ENCODE measurements at regions not wholly inside any gene's neighbourhood (a gene's known extent, or its start where the extent isn't known, plus 50 kb on each side); places are given as distances from the start of the nearest gene placed in this dataset.

GRCh38 chr11:86193297-86194095 lies 51.1 kb upstream of the EED start:
- Histone ChIP-seq H3K4me3 (ENCODE audit: low read length in 2 of 2) (peak overlapping the region; percentile 40 to 49), H3K27me3 (ENCODE audit: control insufficient read depth in 2 of 2, insufficient read depth in 1 of 2, low read length in 1 of 2) (no peaks in the 10 kb centered on the region), H3K36me3 (ENCODE audit: control insufficient read depth in 2 of 2, insufficient read depth in 2 of 2, low read length in 1 of 2) (no peaks in the 10 kb centered on the region), H3K27ac (ENCODE audit: low read depth in 1 of 2, low read length in 1 of 2) (no peak overlapping the region), H3K4me1 (ENCODE audit: control insufficient read depth in 2 of 2, insufficient read depth in 2 of 2, low read length in 2 of 2) (peaks cover 0 to 3% of the 10 kb centered on the region in 2 donors), H3K9me3 (ENCODE audit: control insufficient read depth in 2 of 2, insufficient read depth in 1 of 2, low read length in 1 of 2) (no peaks in the 10 kb centered on the region)
- WGBS: 28% methylated on average over 7 of the region's 7 CpGs
- DNase-seq (ENCODE audit: low read depth in 6 of 9, low spot score in 9 of 9): peak; percentile 44 to 87 (median 63)

- Histone ChIP-seq H3K36me3 (ENCODE audit: control insufficient read depth in 2 of 2, insufficient read depth in 2 of 2, low read length in 1 of 2) (no peaks in the 10 kb centered on the region), H3K4me1 (ENCODE audit: control insufficient read depth in 2 of 2, insufficient read depth in 2 of 2, low read length in 2 of 2) (peaks cover 0 to 3% of the 10 kb centered on the region in 2 donors), H3K4me3 (ENCODE audit: low read length in 2 of 2) (no peak overlapping the region), H3K9me3 (ENCODE audit: control insufficient read depth in 2 of 2, insufficient read depth in 1 of 2, low read length in 1 of 2) (no peaks in the 10 kb centered on the region), H3K27me3 (ENCODE audit: control insufficient read depth in 2 of 2, insufficient read depth in 1 of 2, low read length in 1 of 2) (no peaks in the 10 kb centered on the region), H3K27ac (ENCODE audit: low read depth in 1 of 2, low read length in 1 of 2) (peak overlapping the region; percentile 10 to 22)
- WGBS: 56% methylated on average over 1 of the region's 1 CpG
- DNase-seq (ENCODE audit: low read depth in 6 of 9, low spot score in 9 of 9): peak in 1 of 9 donors; percentile 13
Measured at GRCh38 chr11:86192519-86193257, 51.9 kb upstream of the EED start.

- Histone ChIP-seq H3K27ac (ENCODE audit: low read depth in 1 of 2, low read length in 1 of 2) (no peak overlapping the region), H3K4me3 (ENCODE audit: low read length in 2 of 2) (no peak overlapping the region), H3K27me3 (ENCODE audit: control insufficient read depth in 2 of 2, insufficient read depth in 1 of 2, low read length in 1 of 2) (no peaks in the 10 kb centered on the region), H3K9me3 (ENCODE audit: control insufficient read depth in 2 of 2, insufficient read depth in 1 of 2, low read length in 1 of 2) (no peaks in the 10 kb centered on the region), H3K4me1 (ENCODE audit: control insufficient read depth in 2 of 2, insufficient read depth in 2 of 2, low read length in 2 of 2) (peaks cover 0 to 3% of the 10 kb centered on the region in 2 donors), H3K36me3 (ENCODE audit: control insufficient read depth in 2 of 2, insufficient read depth in 2 of 2, low read length in 1 of 2) (no peaks in the 10 kb centered on the region)
- DNase-seq (ENCODE audit: low read depth in 6 of 9, low spot score in 9 of 9): no peak
- whole genome bisulfite sequencing: 100% methylated on average over 1 of the region's 1 CpG
Measured at GRCh38 chr11:86191874-86192273, 52.7 kb upstream of the EED start.

- H3K4me1 ChIP-seq (ENCODE audit: control insufficient read depth in 2 of 2, insufficient read depth in 2 of 2, low read length in 2 of 2): peaks cover 4 to 5% of the 10 kb centered on the region in 2 donors
- no peaks in the 10 kb centered on the region for H3K36me3 ChIP-seq (ENCODE audit: control insufficient read depth in 2 of 2, insufficient read depth in 2 of 2, low read length in 1 of 2)
- no peak overlapping the region for H3K27ac ChIP-seq (ENCODE audit: low read depth in 1 of 2, low read length in 1 of 2)
- DNase-seq (ENCODE audit: low read depth in 6 of 9, low spot score in 9 of 9): no peak
- no peak overlapping the region for H3K4me3 ChIP-seq (ENCODE audit: low read length in 2 of 2)
- H3K9me3 ChIP-seq (ENCODE audit: control insufficient read depth in 2 of 2, insufficient read depth in 1 of 2, low read length in 1 of 2): no peaks in the 10 kb centered on the region
- WGBS: 96% methylated on average over 2 of the region's 2 CpGs
- no peaks in the 10 kb centered on the region for H3K27me3 ChIP-seq (ENCODE audit: control insufficient read depth in 2 of 2, insufficient read depth in 1 of 2, low read length in 1 of 2)
Measured at GRCh38 chr11:86187027-86187426, 57.5 kb upstream of the EED start.

- DNase-seq (ENCODE audit: low read depth in 6 of 9, low spot score in 9 of 9): no peak
- peaks cover 4 to 5% of the 10 kb centered on the region in 2 donors for H3K4me1 ChIP-seq (ENCODE audit: control insufficient read depth in 2 of 2, insufficient read depth in 2 of 2, low read length in 2 of 2)
- 92% methylated on average over 4 of the region's 4 CpGs for WGBS
- no peak overlapping the region for H3K4me3 ChIP-seq (ENCODE audit: low read length in 2 of 2)
- no peaks in the 10 kb centered on the region for H3K36me3 ChIP-seq (ENCODE audit: control insufficient read depth in 2 of 2, insufficient read depth in 2 of 2, low read length in 1 of 2)
- no peak overlapping the region for H3K27ac ChIP-seq (ENCODE audit: low read depth in 1 of 2, low read length in 1 of 2)
- H3K27me3 ChIP-seq (ENCODE audit: control insufficient read depth in 2 of 2, insufficient read depth in 1 of 2, low read length in 1 of 2): no peaks in the 10 kb centered on the region
- no peaks in the 10 kb centered on the region for H3K9me3 ChIP-seq (ENCODE audit: control insufficient read depth in 2 of 2, insufficient read depth in 1 of 2, low read length in 1 of 2)
Measured at GRCh38 chr11:86186386-86186785, 58.2 kb upstream of the EED start.

GRCh38 chr11:86185381-86185750 lies 59.2 kb upstream of the EED start:
- no peak overlapping the region for H3K27ac ChIP-seq (ENCODE audit: low read depth in 1 of 2, low read length in 1 of 2)
- no peak overlapping the region for H3K4me3 ChIP-seq (ENCODE audit: low read length in 2 of 2)
- no peak for DNase-seq (ENCODE audit: low read depth in 6 of 9, low spot score in 9 of 9)

GRCh38 chr11:86184728-86185380 lies 59.7 kb upstream of the EED start:
- Histone ChIP-seq H3K27me3 (ENCODE audit: control insufficient read depth in 2 of 2, insufficient read depth in 1 of 2, low read length in 1 of 2) (no peaks in the 10 kb centered on the region), H3K27ac (ENCODE audit: low read depth in 1 of 2, low read length in 1 of 2) (no peak overlapping the region), H3K4me1 (ENCODE audit: control insufficient read depth in 2 of 2, insufficient read depth in 2 of 2, low read length in 2 of 2) (peaks cover 5 to 7% of the 10 kb centered on the region in 2 donors), H3K4me3 (ENCODE audit: low read length in 2 of 2) (no peak overlapping the region), H3K36me3 (ENCODE audit: control insufficient read depth in 2 of 2, insufficient read depth in 2 of 2, low read length in 1 of 2) (no peaks in the 10 kb centered on the region), H3K9me3 (ENCODE audit: control insufficient read depth in 2 of 2, insufficient read depth in 1 of 2, low read length in 1 of 2) (no peaks in the 10 kb centered on the region)
- DNase-seq (ENCODE audit: low read depth in 6 of 9, low spot score in 9 of 9): no peak
- WGBS: 98% methylated on average over 5 of the region's 5 CpGs

More at GRCh38 chr11:86185381-86185750, 59.2 kb upstream of the EED start:
- WGBS: 97% methylated on average over 2 of the region's 2 CpGs
- Histone ChIP-seq H3K27me3 (ENCODE audit: control insufficient read depth in 2 of 2, insufficient read depth in 1 of 2, low read length in 1 of 2) (no peaks in the 10 kb centered on the region), H3K4me1 (ENCODE audit: control insufficient read depth in 2 of 2, insufficient read depth in 2 of 2, low read length in 2 of 2) (peaks cover 5 to 7% of the 10 kb centered on the region in 2 donors), H3K9me3 (ENCODE audit: control insufficient read depth in 2 of 2, insufficient read depth in 1 of 2, low read length in 1 of 2) (no peaks in the 10 kb centered on the region), H3K36me3 (ENCODE audit: control insufficient read depth in 2 of 2, insufficient read depth in 2 of 2, low read length in 1 of 2) (no peaks in the 10 kb centered on the region)

GRCh38 chr11:86183694-86184093 lies 60.9 kb upstream of the EED start:
- Histone ChIP-seq H3K36me3 (ENCODE audit: control insufficient read depth in 2 of 2, insufficient read depth in 2 of 2, low read length in 1 of 2) (no peaks in the 10 kb centered on the region), H3K27me3 (ENCODE audit: control insufficient read depth in 2 of 2, insufficient read depth in 1 of 2, low read length in 1 of 2) (no peaks in the 10 kb centered on the region), H3K4me3 (ENCODE audit: low read length in 2 of 2) (no peak overlapping the region), H3K4me1 (ENCODE audit: control insufficient read depth in 2 of 2, insufficient read depth in 2 of 2, low read length in 2 of 2) (peaks cover 5 to 7% of the 10 kb centered on the region in 2 donors), H3K9me3 (ENCODE audit: control insufficient read depth in 2 of 2, insufficient read depth in 1 of 2, low read length in 1 of 2) (no peaks in the 10 kb centered on the region), H3K27ac (ENCODE audit: low read depth in 1 of 2, low read length in 1 of 2) (no peak overlapping the region)
- WGBS: 91% methylated on average over 2 of the region's 2 CpGs
- no peak for DNase-seq (ENCODE audit: low read depth in 6 of 9, low spot score in 9 of 9)
